Stimulated activated naive CD8-positive, alpha-beta T cell treated with anti-CD3 and anti-CD28 coated beads, Interleukin-15, Interleukin-2, amounts not matched to agents 100 ng/mL and 50 ng/mL, for 24 hours (primary cell): ENCODE measurements at regions not wholly inside any gene's neighbourhood (a gene's known extent, or its start where the extent isn't known, plus 50 kb on each side); places are given as distances from the start of the nearest gene placed in this dataset.
"Not testable (repeated sequence)": the region's sequence is repeated elsewhere in the genome, so short reads cannot be mapped to it uniquely, and the experiment has no call there.

Experiments used
- H3K27ac Mint-ChIP-seq: one replicate; pipeline ENCODE4 v1.8.0; 2021; ENCODE audit warnings: mild to moderate bottlenecking, mixed read lengths
- H3K27me3 Mint-ChIP-seq: one replicate; pipeline ENCODE4 v1.8.0; 2021; ENCODE audit warnings: mixed read lengths
- H3K36me3 Mint-ChIP-seq: one replicate; pipeline ENCODE4 v1.8.0; 2021; ENCODE audit warnings: low read depth, mixed read lengths
- H3K4me1 Mint-ChIP-seq: one replicate; pipeline ENCODE4 v1.8.0; 2021; ENCODE audit warnings: low read depth, mixed read lengths
- H3K4me3 Mint-ChIP-seq: one replicate; pipeline ENCODE4 v1.8.0; 2021; ENCODE audit warnings: mild to moderate bottlenecking, mixed read lengths
- H3K9me3 Mint-ChIP-seq: one replicate; pipeline ENCODE4 v1.8.0; 2021; ENCODE audit warnings: mixed read lengths

DNA sequence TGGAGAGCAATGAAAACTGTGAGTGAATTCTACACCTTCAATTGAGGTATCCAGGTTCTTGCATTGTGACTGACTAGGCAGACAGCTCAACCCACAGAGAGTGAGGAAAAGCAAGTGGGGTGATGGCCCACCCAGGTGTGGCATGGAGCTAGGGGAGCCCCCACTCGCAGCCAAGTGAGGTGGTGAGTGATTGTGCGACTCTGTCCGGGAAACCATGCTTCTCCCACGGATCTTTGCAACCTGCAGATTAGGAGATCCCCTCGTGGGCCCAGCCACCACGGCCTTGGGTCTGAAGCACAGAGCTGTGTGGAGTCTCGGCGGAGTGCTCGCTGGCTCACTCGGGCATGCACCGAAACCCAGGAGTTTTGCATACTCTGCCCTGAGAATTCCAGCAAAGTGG lies 120.1 kb downstream of the ALG10 start:
- Mint-ChIP-seq H3K27me3 (peaks cover 3% of the 10 kb centered on the region), H3K27ac (no peak overlapping the region), H3K4me1 (no peaks in the 10 kb centered on the region), H3K4me3 (no peak overlapping the region), H3K36me3 (no peaks in the 10 kb centered on the region), H3K9me3 (no peaks in the 10 kb centered on the region)

DNA sequence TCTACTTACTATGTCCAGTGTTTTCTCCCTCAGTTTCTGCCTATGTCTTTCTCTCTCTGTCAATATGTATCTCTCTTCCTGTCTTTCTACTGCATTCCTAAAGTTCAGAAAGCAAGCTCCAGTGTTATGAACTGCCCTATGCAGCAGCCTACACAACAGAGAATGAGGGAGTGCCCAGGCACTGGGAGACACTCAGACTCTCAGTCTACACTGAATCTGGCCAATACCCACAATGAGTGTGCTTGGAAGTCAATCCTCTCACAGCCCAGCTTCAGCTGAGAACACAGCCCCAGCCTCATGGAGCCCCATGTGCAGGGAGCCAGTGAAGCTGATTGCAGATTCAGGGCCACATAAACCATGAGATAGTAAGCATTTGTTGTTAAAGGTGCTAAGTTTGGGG lies 128.7 kb downstream of the ALG10 start:
- Mint-ChIP-seq H3K4me1 (no peaks in the 10 kb centered on the region), H3K9me3 (no peaks in the 10 kb centered on the region), H3K27me3 (no peaks in the 10 kb centered on the region), H3K4me3 (no peak overlapping the region), H3K27ac (no peak overlapping the region), H3K36me3 (no peaks in the 10 kb centered on the region)

DNA sequence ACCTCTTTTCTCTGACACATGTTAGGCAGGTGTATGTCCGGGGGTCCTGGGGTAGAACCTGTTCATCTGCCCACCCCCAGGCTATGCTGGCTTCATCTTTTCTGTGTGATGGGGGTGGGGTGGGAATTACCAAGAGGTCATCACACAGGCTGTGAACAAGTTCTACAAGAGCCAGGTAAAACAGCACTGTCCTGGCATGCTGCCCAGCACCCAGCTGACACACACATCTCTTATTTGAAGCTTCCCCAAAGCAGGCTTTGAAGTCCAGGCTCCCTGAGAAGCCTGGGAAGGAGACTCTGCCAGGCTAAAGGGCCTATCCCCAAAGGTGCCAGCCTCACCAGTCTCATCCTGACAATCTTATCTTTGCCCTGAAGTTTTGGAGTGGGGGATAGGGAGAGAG lies 141.1 kb downstream of the ALG10 start:
- no peaks in the 10 kb centered on the region for H3K36me3 Mint-ChIP-seq
- H3K9me3 Mint-ChIP-seq = no peaks in the 10 kb centered on the region
- H3K27ac Mint-ChIP-seq = no peak overlapping the region
- peaks cover 2% of the 10 kb centered on the region for H3K27me3 Mint-ChIP-seq
- no peaks in the 10 kb centered on the region for H3K4me1 Mint-ChIP-seq
- no peak overlapping the region for H3K4me3 Mint-ChIP-seq

DNA sequence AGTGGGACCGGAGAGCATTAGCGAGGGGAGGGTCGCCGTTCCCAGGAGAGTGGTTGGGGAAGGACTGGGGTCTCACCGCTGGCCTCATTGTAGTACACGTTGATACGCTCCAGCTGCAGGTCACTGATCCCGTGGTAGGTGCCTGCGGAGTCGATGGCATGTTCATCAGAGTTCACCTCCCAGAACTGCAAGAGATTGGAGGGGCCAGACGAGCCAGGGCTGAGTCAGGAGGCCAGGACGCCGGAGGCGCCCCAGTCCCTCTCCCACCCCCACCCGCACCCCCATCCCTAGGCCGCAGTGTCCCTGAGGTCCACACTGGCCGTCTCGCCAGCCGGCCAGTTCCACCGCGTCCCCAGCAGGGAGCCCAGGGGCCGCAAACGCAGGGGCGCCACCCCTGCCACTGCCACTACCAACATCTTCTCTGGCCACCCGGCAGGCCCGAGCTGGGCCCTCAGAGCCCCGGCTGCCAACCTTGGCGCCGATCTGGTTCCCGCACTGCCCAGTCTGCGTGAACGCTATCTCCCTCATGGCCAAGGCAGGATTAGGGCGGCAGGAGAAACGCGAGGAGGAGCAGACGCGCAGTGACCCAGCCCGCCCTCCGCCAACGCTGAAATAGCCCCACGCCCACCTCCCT lies 144.2 kb downstream of the ALG10 start:
- Mint-ChIP-seq H3K27me3 (no peaks in the 10 kb centered on the region), H3K9me3 (no peaks in the 10 kb centered on the region), H3K4me1 (no peaks in the 10 kb centered on the region), H3K27ac (no peak overlapping the region), H3K4me3 (no peak overlapping the region), H3K36me3 (no peaks in the 10 kb centered on the region)

DNA sequence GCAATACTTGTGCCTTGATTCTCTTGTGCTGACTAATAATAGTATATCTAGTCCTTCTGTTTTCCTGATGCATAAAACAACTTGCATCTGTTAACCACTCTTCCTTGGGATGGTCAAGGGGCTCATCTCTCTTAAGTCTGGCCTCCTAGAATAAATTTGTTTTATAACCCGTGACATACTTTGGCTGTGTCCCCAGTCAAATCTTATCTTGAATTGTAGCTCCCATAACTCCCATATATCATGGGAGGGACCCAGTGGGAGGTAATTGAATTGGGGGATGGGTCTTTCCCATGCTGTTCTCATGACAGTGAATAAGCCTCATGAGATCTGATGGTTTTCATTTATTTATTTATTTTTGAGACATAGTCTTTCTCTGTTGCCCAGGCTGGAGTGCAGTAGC lies 146.2 kb downstream of the ALG10 start:
- H3K9me3 Mint-ChIP-seq = not testable (repeated sequence)

DNA sequence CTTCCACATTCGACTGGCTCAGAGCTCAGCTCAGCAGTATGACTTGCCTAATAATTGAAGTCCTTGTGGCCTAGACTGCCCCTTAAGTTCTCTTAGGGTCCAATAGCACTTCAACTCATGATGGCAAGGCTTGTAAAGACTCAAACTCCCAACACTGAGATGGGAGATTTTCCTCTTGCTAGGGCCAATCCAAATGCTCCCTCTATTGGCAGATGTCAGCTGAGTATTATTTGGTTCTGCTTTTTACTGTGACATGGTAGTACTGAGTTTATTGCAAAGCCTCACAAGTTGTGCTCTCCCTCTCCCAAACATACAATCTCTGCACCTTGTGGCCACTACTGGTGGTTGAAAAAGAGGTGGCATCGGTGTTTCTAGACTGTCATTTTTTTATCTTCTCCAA lies 164.2 kb downstream of the ALG10 start:
- no peaks in the 10 kb centered on the region for H3K9me3 Mint-ChIP-seq
- H3K4me1 Mint-ChIP-seq = no peaks in the 10 kb centered on the region
- no peaks in the 10 kb centered on the region for H3K36me3 Mint-ChIP-seq
- H3K4me3 Mint-ChIP-seq = no peak overlapping the region
- no peak overlapping the region for H3K27ac Mint-ChIP-seq
- H3K27me3 Mint-ChIP-seq = peaks cover 10% of the 10 kb centered on the region

More for the DNA sequence above, 146.2 kb downstream of the ALG10 start:
- not testable (repeated sequence) for H3K27me3 Mint-ChIP-seq, H3K27ac Mint-ChIP-seq, H3K36me3 Mint-ChIP-seq, H3K4me3 Mint-ChIP-seq, H3K4me1 Mint-ChIP-seq

DNA sequence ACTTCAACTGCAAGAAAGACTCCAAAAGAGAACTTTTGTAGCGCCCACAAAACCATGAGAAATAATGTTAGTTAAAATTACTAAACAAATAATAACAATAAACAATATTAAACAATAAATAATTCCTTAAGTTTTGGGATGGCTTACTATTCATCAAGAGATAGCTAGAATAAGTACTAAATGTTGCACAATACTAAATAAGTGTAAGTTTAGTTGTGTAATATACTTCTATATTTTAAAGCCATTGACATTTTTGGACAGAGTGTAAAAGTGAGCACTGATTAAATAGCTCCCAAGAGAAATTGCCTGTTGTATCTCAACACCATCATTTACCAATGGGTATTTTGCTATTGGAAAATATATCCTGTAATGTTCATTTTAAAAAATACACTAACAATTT lies 166.7 kb downstream of the ALG10 start:
- Mint-ChIP-seq H3K27ac (no peak overlapping the region), H3K9me3 (no peaks in the 10 kb centered on the region), H3K27me3 (peaks cover 10% of the 10 kb centered on the region), H3K4me3 (no peak overlapping the region), H3K4me1 (no peaks in the 10 kb centered on the region), H3K36me3 (no peaks in the 10 kb centered on the region)

DNA sequence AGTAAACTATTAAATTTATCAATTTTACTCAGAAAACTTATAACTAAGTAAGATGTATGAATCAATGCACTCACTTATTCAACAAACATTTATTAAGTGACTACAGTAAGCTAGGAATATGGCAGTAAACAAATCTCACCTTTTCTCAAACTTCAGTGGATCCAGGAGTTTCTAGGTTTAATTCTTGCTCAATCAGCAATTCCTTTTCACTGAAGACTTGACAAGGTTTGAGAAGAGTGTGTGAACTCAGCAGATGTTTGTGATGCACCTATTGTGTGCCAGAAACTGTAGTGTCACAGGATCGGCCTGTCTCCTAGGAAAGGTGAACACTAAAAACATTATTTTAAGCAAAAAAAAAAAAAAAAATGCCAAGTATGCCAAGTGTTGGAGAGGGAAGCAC lies 167.8 kb downstream of the ALG10 start:
- H3K27me3 Mint-ChIP-seq = peaks cover 14% of the 10 kb centered on the region

DNA sequence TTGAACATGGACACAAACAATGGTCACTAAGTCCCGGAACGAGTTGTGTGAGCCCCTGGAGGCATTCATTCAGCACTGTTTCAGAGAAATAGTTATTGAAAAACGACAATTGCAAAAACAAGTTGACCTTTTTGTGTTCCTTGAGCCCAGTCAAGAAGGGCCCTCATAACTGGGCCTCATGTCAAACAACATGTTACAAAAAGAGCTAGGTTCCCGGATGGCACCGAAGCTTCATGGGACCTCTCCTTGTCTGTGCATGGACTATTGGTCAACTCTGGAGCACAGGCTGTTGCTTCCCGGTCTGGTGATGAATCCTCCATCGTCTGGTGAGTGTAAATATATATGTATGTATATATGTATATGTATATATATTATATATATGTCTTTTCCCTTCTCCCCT lies 176.6 kb downstream of the ALG10 start:
- Mint-ChIP-seq H3K4me3 (no peak overlapping the region), H3K4me1 (no peaks in the 10 kb centered on the region), H3K27me3 (peaks cover 4% of the 10 kb centered on the region), H3K27ac (no peak overlapping the region), H3K9me3 (no peaks in the 10 kb centered on the region), H3K36me3 (no peaks in the 10 kb centered on the region)

More for the DNA sequence above, 167.8 kb downstream of the ALG10 start:
- no peak overlapping the region for H3K4me3 Mint-ChIP-seq
- H3K9me3 Mint-ChIP-seq = no peaks in the 10 kb centered on the region
- H3K36me3 Mint-ChIP-seq = no peaks in the 10 kb centered on the region
- H3K27ac Mint-ChIP-seq = no peak overlapping the region
- no peaks in the 10 kb centered on the region for H3K4me1 Mint-ChIP-seq

DNA sequence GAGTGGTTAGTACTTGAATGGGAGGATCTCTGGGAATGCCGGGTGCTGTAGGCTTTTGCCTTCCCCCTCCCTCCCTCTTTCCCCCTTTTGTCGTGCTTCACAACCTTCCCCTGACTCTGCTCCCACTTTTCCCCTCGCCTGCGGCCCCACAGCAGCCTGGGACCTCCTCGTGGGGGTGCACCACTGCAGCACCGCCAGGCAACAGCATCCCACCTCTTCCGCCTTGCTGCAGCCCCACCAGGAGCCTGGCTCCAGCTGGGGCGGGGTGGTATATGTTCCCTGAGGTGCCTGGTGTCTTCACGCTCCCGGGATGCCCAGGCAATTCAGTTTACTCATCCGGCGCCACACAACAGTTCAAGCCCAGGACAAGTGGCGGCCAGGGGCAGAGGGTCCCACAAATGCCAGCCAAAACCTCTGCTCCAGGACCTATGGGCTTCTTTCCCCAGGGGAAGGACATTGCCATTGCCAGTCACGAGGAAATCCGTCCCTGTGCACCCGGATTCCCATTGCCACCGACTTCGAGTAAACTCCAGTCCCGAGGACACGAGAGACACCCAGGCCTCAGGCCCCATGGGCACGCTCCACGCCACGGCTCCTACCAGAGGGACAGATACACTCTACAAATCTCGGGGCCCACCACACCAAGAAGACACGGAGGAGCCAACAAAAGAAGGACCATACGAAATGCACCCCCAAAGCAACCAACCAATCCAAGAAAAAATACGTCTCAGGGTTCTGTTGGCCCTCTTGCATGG lies 181.7 kb downstream of the ALG10 start:
- Mint-ChIP-seq H3K36me3 (no peaks in the 10 kb centered on the region), H3K27ac (no peak overlapping the region), H3K4me3 (no peak overlapping the region), H3K9me3 (no peaks in the 10 kb centered on the region), H3K4me1 (peaks cover 3% of the 10 kb centered on the region), H3K27me3 (no peaks in the 10 kb centered on the region)

DNA sequence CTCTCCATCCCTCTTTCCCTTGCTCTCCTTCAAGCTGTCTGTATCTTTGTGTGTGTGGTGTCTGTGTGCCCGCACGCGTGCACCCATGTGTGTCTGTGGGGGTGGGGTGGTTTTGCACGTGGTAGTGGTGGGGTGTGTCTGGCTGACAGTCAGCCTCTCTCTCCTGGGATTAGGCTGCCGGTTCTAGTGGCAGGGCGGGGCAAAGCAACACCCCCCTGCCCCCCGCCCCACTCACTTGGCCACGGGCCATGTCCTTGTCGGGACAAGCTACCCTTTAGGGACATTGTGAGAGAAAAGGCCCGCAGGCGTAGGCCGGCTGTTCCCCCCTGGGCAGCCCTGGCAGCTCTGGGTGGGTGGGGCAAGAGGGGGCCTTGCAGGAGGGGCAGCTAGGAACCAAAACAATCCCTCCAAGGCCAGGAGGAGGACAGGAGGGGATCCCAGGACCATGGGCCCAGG lies 182.6 kb downstream of the ALG10 start:
- peaks cover 3% of the 10 kb centered on the region for H3K4me1 Mint-ChIP-seq
- no peaks in the 10 kb centered on the region for H3K9me3 Mint-ChIP-seq
- H3K36me3 Mint-ChIP-seq = no peaks in the 10 kb centered on the region
- H3K4me3 Mint-ChIP-seq = no peak overlapping the region
- no peak overlapping the region for H3K27ac Mint-ChIP-seq
- H3K27me3 Mint-ChIP-seq = no peaks in the 10 kb centered on the region

DNA sequence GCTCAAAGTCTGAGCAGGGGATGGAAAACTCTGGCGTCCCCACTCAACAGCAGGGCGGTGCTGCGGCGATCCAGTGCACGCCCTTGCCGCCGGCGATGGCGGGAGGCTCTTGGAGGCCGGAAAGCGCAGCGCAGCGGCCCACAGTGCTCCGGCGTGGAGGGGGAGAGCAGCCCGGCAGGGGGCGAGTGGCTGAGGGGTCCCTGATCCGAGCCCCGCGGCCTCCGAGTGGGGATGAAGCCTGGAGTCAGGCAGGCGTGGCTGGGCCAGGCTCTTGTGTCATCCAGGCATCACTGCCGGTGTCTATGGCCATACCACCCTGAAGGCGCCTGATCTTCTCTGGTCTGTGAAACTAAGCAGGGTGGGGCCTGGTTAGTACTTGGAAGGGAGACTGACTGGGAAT lies 183.1 kb downstream of the ALG10 start:
- no peaks in the 10 kb centered on the region for H3K27me3 Mint-ChIP-seq
- H3K9me3 Mint-ChIP-seq = no peaks in the 10 kb centered on the region
- no peak overlapping the region for H3K27ac Mint-ChIP-seq
- peaks cover 3% of the 10 kb centered on the region for H3K4me1 Mint-ChIP-seq
- H3K4me3 Mint-ChIP-seq = no peak overlapping the region
- no peaks in the 10 kb centered on the region for H3K36me3 Mint-ChIP-seq

DNA sequence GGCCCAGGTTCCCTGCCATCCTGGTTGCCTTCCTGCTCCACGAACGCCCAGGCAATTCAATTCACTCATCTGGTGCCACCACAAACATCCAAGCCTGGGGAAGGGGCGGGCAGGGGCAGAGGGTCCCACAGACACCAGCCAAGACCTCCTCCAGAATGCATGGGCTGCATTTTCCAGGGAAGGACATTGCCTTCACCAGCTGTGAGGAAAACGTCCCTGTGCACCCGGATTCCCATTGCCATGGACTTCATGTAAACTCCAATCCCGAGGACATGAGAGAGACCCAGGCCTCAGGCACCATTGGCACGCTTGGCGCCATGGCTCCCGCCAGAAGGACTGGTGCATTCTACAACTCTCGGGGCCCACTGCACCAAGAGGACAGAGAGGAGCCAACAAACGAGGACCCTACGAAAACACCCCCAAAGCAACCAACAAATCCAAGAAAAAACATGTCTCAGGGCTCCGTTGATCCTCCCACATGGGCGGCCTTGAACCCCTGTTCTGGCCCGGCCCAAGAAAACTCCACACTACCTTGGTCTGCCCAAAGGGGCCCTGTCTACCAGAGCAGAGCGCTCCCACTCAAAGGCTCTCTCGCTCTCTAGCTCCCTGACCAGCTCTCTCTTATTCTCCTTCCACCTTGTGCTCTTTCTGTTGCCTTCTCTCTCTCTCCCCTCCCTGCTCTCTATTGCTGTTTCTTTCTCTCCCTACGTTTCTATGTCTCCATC lies 183.9 kb downstream of the ALG10 start:
- no peaks in the 10 kb centered on the region for H3K36me3 Mint-ChIP-seq
- H3K27me3 Mint-ChIP-seq = no peaks in the 10 kb centered on the region
- H3K4me3 Mint-ChIP-seq = no peak overlapping the region
- H3K9me3 Mint-ChIP-seq = no peaks in the 10 kb centered on the region
- peaks cover 3% of the 10 kb centered on the region for H3K4me1 Mint-ChIP-seq
- H3K27ac Mint-ChIP-seq = no peak overlapping the region

DNA sequence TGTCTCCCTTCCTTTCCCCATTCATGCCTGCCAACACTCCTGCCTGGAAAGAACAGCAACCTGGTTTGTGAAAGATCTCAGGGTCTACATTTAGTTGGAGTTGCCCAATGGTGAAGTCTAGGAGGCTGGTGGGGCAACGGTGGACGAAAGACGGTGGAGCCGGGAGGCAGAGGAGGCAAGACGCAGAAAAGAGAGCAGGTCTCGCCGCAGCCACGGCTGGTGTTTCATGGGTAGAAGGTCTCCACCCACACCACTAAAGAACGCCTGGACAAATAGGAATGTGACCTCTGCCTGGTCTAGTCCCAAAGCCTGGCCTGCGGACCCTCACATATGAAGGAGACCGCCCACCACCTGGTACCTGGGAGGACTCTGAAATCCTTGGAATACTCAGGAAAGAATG lies 185.6 kb downstream of the ALG10 start:
- Mint-ChIP-seq H3K36me3 (no peaks in the 10 kb centered on the region), H3K4me1 (peaks cover 3% of the 10 kb centered on the region), H3K9me3 (no peaks in the 10 kb centered on the region), H3K27me3 (no peaks in the 10 kb centered on the region), H3K4me3 (no peak overlapping the region), H3K27ac (no peak overlapping the region)
